Stomach (tissue), 8 donors: ENCODE measurements at regions not wholly inside any gene's neighbourhood (a gene's known extent, or its start where the extent isn't known, plus 50 kb on each side); places are given as distances from the start of the nearest gene placed in this dataset.
A peak's percentile ranks its signal among the peaks of the same experiment; 100 is the strongest.
"Not testable (repeated sequence)": the region's sequence is repeated elsewhere in the genome, so short reads cannot be mapped to it uniquely, and the experiment has no call there.

ENCODE experiments used
- DNase-seq, 2 donors: peaks; one replicate each; pipeline versions ENCODE4 v3.0.0 to v3.0.0-alpha.2; 2013 to 2019
- H3K27ac ChIP-seq, 5 donors: fragments of 200-600 bp in 4 of 5; sonication (generic) in 4 of 5; one replicate each; pipeline ENCODE4 v1.5.1; 2013 to 2019; ENCODE audit warnings: mild to moderate bottlenecking in 1 of 5, moderate library complexity in 1 of 5
- H3K27me3 ChIP-seq, 3 donors: fragments of 200-600 bp; sonication (generic); one replicate each; pipeline ENCODE4 v1.5.1; 2017 to 2019; ENCODE audit warnings: mixed run types in 1 of 3
- H3K36me3 ChIP-seq, 4 donors: fragments of 200-600 bp; sonication (generic); 1 replicate in 3 of 4; 2 replicates in 1 of 4; pipeline ENCODE4 v1.5.1; 2016 to 2019
- H3K4me1 ChIP-seq, 4 donors: fragments of 200-600 bp; sonication (generic); one replicate each; pipeline ENCODE4 v1.5.1; 2016 to 2019
- H3K4me3 ChIP-seq, 4 donors: fragments of 200-600 bp; sonication (generic) in 3 of 4; one replicate each; pipeline ENCODE4 v1.5.1; 2016 to 2019; ENCODE audit warnings: mild to moderate bottlenecking in 1 of 4
- H3K9me3 ChIP-seq, 4 donors: fragments of 200-600 bp; sonication (generic); one replicate each; pipeline ENCODE4 v1.5.1; 2016 to 2019
- CTCF ChIP-seq, 7 experiments: fragments of 450-650 bp in 4 of 7; fragments of 200-600 bp in 3 of 7; sonication (generic) in 3 of 7; IDR thresholded peaks; one replicate each; pipeline ENCODE4 v1.5.1; 2016 to 2019; ENCODE audit warnings: antibody characterized with exemption in 7 of 7, control low read depth in 2 of 7, mild to moderate bottlenecking in 1 of 7
- EP300 ChIP-seq: sonication (generic); formaldehyde crosslinking; IDR thresholded peaks from one replicate; pipeline ENCODE4 v1.6.1; 2017; ENCODE audit warnings: antibody characterized with exemption
- POLR2A ChIP-seq, 4 donors: fragments of 450-650 bp; IDR thresholded peaks; one replicate each; pipeline ENCODE4 v1.6.1; 2016; ENCODE audit warnings: antibody characterized with exemption in 4 of 4, control low read depth in 2 of 4, mild to moderate bottlenecking in 1 of 4, moderate library complexity in 1 of 4
- POLR2AphosphoS5 ChIP-seq, 3 donors: sonication (generic); formaldehyde crosslinking; IDR thresholded peaks; one replicate each; pipeline ENCODE4 v1.6.1; 2016; ENCODE audit warnings: antibody characterized with exemption in 3 of 3
- WGBS, 5 donors: extraction: QIAGEN DNeasy Blood & Tissue Kit in 3 of 5; methylation state at CpG; one replicate each; pipeline versions ENCODE4 v1.1.5 to v1.1.7; 2013 to 2018; 5-methylcytosine and 5-hydroxymethylcytosine counted together
- intact Hi-C: fragments of 100-400 bp; cut with DNase I; formaldehyde crosslinking; loops from one replicate; pipeline ENCODE4 v1.15.1; 2023; ENCODE audit warnings: low total_unique reads
- donor health status: healthy with polysubstance abuse.
- donor health status: Bipolar disorder and iron deficiency.
- donor health status: healthy.

GRCh38 chr1:161427733-161428516 is 60.2 kb upstream of the CFAP126 start:
- WGBS, 5 donors = 25 to 30% (median 28%) methylated on average over 18 of the region's 18 CpGs
- Histone ChIP-seq H3K36me3 (no peaks in the 10 kb centered on the region), H3K4me3 (no peak overlapping the region), H3K27me3 (peaks cover 0 to 66% (median 11%) of the 10 kb centered on the region in 3 donors), H3K27ac (no peak overlapping the region), H3K4me1 (peaks cover 0 to 5% (median 0%) of the 10 kb centered on the region in 4 donors), H3K9me3 (no peaks in the 10 kb centered on the region)
- peak in 1 of 2 donors; percentile 69 for DNase-seq
- TF ChIP-seq POLR2A (IDR thresholded peaks at IDR 0.05) = no peak
- no peak for TF ChIP-seq POLR2AphosphoS5 (IDR thresholded peaks at IDR 0.05)
- TF ChIP-seq CTCF (IDR thresholded peaks at IDR 0.05) = no peak
- no peak for TF ChIP-seq EP300
- intact Hi-C loops = no loop called here

- DNase-seq, H3K4me3 ChIP-seq, H3K4me1 ChIP-seq, H3K27ac ChIP-seq, H3K9me3 ChIP-seq, H3K36me3 ChIP-seq, intact Hi-C loops: not testable (repeated sequence)
- H3K27me3 ChIP-seq = peaks cover 0 to 23% (median 3%) of the 10 kb centered on the region in 3 donors
- 80 to 96% (median 83%) methylated on average over 1 to 18 of the region's 33 CpGs; no CpG with 5 or more reads in 1 of the 5 donors for WGBS, 5 donors
Observed at GRCh38 chr1:161422914-161423313, 55.2 kb upstream of the CFAP126 start.

- 48 to 60% (median 57%) methylated on average over 9 of the region's 9 CpGs for WGBS, 5 donors
- Histone ChIP-seq H3K9me3 (no peaks in the 10 kb centered on the region), H3K27me3 (peaks cover 0 to 8% (median 0%) of the 10 kb centered on the region in 3 donors), H3K4me1 (peaks cover 0 to 4% (median 0%) of the 10 kb centered on the region in 4 donors), H3K36me3 (no peaks in the 10 kb centered on the region), H3K4me3 (no peak overlapping the region), H3K27ac (no peak overlapping the region)
- intact Hi-C loops = no loop called here
- no peak for TF ChIP-seq CTCF (IDR thresholded peaks at IDR 0.05)
- TF ChIP-seq POLR2A (IDR thresholded peaks at IDR 0.05) = no peak
- TF ChIP-seq EP300 = no peak
- TF ChIP-seq POLR2AphosphoS5 (IDR thresholded peaks at IDR 0.05) = no peak
- DNase-seq = no peak
Observed at GRCh38 chr1:161421456-161421855, 53.8 kb upstream of the CFAP126 start.

GRCh38 chr1:161420763-161421455 is 53.2 kb upstream of the CFAP126 start:
- no peak overlapping the region for H3K4me3 ChIP-seq
- peaks cover 0 to 3% (median 0%) of the 10 kb centered on the region in 3 donors for H3K27me3 ChIP-seq
- WGBS, 5 donors = 63 to 80% (median 72%) methylated on average over 24 of the region's 24 CpGs
- H3K4me1 ChIP-seq = peaks cover 0 to 4% (median 0%) of the 10 kb centered on the region in 4 donors
- intact Hi-C loops = no loop called here
- TF ChIP-seq POLR2A (IDR thresholded peaks at IDR 0.05) (no peak), CTCF (IDR thresholded peaks at IDR 0.05) (no peak), POLR2AphosphoS5 (IDR thresholded peaks at IDR 0.05) (no peak), EP300 (no peak)
- peak in 1 of 2 donors; percentile 33 for DNase-seq
- H3K36me3 ChIP-seq = no peaks in the 10 kb centered on the region
- no peak overlapping the region for H3K27ac ChIP-seq
- H3K9me3 ChIP-seq = no peaks in the 10 kb centered on the region

- H3K9me3 ChIP-seq, H3K36me3 ChIP-seq, H3K27me3 ChIP-seq, H3K27ac ChIP-seq, H3K4me1 ChIP-seq, DNase-seq, intact Hi-C loops, H3K4me3 ChIP-seq: not testable (repeated sequence)
- 77 to 95% (median 91%) methylated on average over 4 of the region's 4 CpGs for WGBS, 5 donors
Observed at GRCh38 chr1:161417536-161417935, 49.9 kb upstream of the CFAP126 start.
